SK-N-SH (cell line): ENCODE measurements at regions not wholly inside any gene's neighbourhood (a gene's known extent, or its start where the extent isn't known, plus 50 kb on each side); places are given as distances from the start of the nearest gene placed in this dataset.

Experiments used
- CTCF ChIA-PET: fragments of 300-600, 350-600 bp; formaldehyde crosslinking; extraction: SDS; loops from one replicate; lab custom pipeline; 2021; lab: Yijun Ruan, JAX
- POLR2A ChIA-PET: fragments of 350-600 bp; sonication (Branson Sonifier 250); formaldehyde crosslinking; extraction: SDS; loops from one replicate; lab custom pipeline; 2020; ENCODE audit warnings: antibody characterized with exemption, inconsistent platforms; lab: Yijun Ruan, JAX
- DNase-seq: peaks from one replicate; pipeline ENCODE4 v3.0.0; 2012
- H2AFZ ChIP-seq: fragments of 200-600 bp; sonication (generic); 2 replicates; pipeline ENCODE4 v1.8.1; 2016; ENCODE audit warnings: antibody characterized with exemption, mild to moderate bottlenecking, low read depth
- H3F3A ChIP-seq: fragments of 200-600 bp; sonication (generic); replicated peaks from 2 replicates; pipeline ENCODE3; 2016; ENCODE audit warnings: antibody characterized with exemption, mild to moderate bottlenecking; ENCODE audit not compliant: insufficient read depth
- H3K27ac ChIP-seq, 2 experiments: fragments of 200-500 bp in 1 of 2; fragments of 200-600 bp in 1 of 2; sonication (Bioruptor generic) in 1 of 2; sonication (generic), shearing (Covaris generic) in 1 of 2; 2 replicates each; pipeline versions ENCODE4 v1.5.1 to v1.6.1; 2014 to 2016; ENCODE audit warnings: low read depth in 2 of 2, inconsistent platforms in 1 of 2, low read length in 1 of 2, mild to moderate bottlenecking in 1 of 2, mixed read lengths in 1 of 2
- H3K27me3 ChIP-seq: fragments of 200-600 bp; sonication (generic), shearing (Covaris generic); 2 replicates; pipeline ENCODE4 v1.6.1; 2016; ENCODE audit warnings: mixed run types; ENCODE audit not compliant: insufficient read depth
- H3K36me3 ChIP-seq, 2 experiments: fragments of 200-500 bp in 1 of 2; fragments of 200-600 bp in 1 of 2; sonication (Bioruptor generic) in 1 of 2; sonication (generic) in 1 of 2; replicated peaks in 1 of 2; 2 replicates each; pipeline versions ENCODE3 to v1.5.1; 2014 to 2016; ENCODE audit warnings: low read length in 1 of 2, mild to moderate bottlenecking in 1 of 2; ENCODE audit not compliant: insufficient read depth in 2 of 2, control insufficient read depth in 1 of 2
- H3K4me1 ChIP-seq, 2 experiments: fragments of 200-500 bp in 1 of 2; fragments of 200-600 bp in 1 of 2; sonication (Bioruptor generic) in 1 of 2; sonication (generic), shearing (Covaris generic) in 1 of 2; 2 replicates each; pipeline versions ENCODE4 v1.5.1 to v1.6.1; 2014 to 2016; ENCODE audit warnings: low read depth in 1 of 2, low read length in 1 of 2, mixed run types in 1 of 2; ENCODE audit not compliant: insufficient read depth in 2 of 2, control insufficient read depth in 1 of 2
- H3K4me2 ChIP-seq: fragments of 200-600 bp; sonication (generic), shearing (Covaris generic); 2 replicates; pipeline ENCODE4 v1.6.1; 2017; ENCODE audit warnings: mixed run types
- H3K4me3 ChIP-seq, 2 experiments: fragments of 200-500 bp in 1 of 2; fragments of 200-600 bp in 1 of 2; sonication (Bioruptor generic) in 1 of 2; sonication (generic), shearing (Covaris generic) in 1 of 2; 2 replicates each; pipeline versions ENCODE4 v1.5.1 to v1.8.1; 2014 to 2016; ENCODE audit warnings: low read depth in 2 of 2, inconsistent platforms in 1 of 2, low read length in 1 of 2, mild to moderate bottlenecking in 1 of 2, mixed read lengths in 1 of 2, moderate library complexity in 1 of 2
- H3K79me2 ChIP-seq: fragments of 200-600 bp; sonication (generic); 2 replicates; pipeline ENCODE4 v1.8.1; 2017; ENCODE audit warnings: mild to moderate bottlenecking; ENCODE audit not compliant: insufficient read depth
- H3K9ac ChIP-seq: fragments of 200-600 bp; sonication (generic); 2 replicates; pipeline ENCODE4 v1.6.1; 2017; ENCODE audit warnings: mixed run types
- H3K9me2 ChIP-seq: fragments of 200-600 bp; sonication (generic); 2 replicates; pipeline ENCODE4 v1.6.1; 2017; ENCODE audit warnings: mixed run types
- H3K9me3 ChIP-seq: fragments of 200-600 bp; sonication (generic); 2 replicates; pipeline ENCODE4 v1.6.1; 2017; ENCODE audit warnings: mixed run types, mild to moderate bottlenecking, moderate library complexity
- H4K20me1 ChIP-seq: fragments of 200-600 bp; sonication (generic); 2 replicates; pipeline ENCODE4 v1.6.1; 2017; ENCODE audit warnings: mild to moderate bottlenecking, mixed run types; ENCODE audit not compliant: insufficient read depth
- CHD2 ChIP-seq: fragments of 150-350 bp; IDR thresholded peaks from 2 replicates; pipeline ENCODE4 v1.6.1; 2018; ENCODE audit warnings: low read length; ENCODE audit not compliant: partially characterized antibody
- EP300 ChIP-seq, 2 experiments: IDR thresholded peaks; 2 replicates each; pipeline versions ENCODE4 v1.4.0 to v1.6.1; 2012; ENCODE audit warnings: borderline replicate concordance in 1 of 2, low read depth in 1 of 2, low read length in 1 of 2
- EZH2phosphoT487 ChIP-seq: fragments of 200-600 bp; sonication (generic); IDR thresholded peaks from 2 replicates; pipeline ENCODE4 v1.6.1; 2017; ENCODE audit warnings: low read depth, mixed run types, mild to moderate bottlenecking, antibody characterized with exemption, moderate library complexity, borderline replicate concordance
- FOXJ3 ChIP-seq: sonication (generic); formaldehyde crosslinking; IDR thresholded peaks from 2 replicates; pipeline ENCODE4 v1.5.1; 2020; ENCODE audit warnings: mild to moderate bottlenecking, missing genetic modification reagents
- FOXM1 ChIP-seq: IDR thresholded peaks from 2 replicates; pipeline ENCODE4 v1.4.0; 2012; ENCODE audit warnings: low read depth, mild to moderate bottlenecking
- MAX ChIP-seq: IDR thresholded peaks from 2 replicates; pipeline ENCODE4 v1.4.0; 2012; ENCODE audit warnings: low read depth
- MEF2A ChIP-seq: IDR thresholded peaks from 2 replicates; pipeline ENCODE4 v1.4.0; 2012; ENCODE audit warnings: low read depth, borderline replicate concordance
- MXI1 ChIP-seq: IDR thresholded peaks from 2 replicates; pipeline ENCODE4 v1.6.1; 2012; ENCODE audit warnings: mild to moderate bottlenecking, low read depth, low read length, improper control_type of control experiment
- NRF1 ChIP-seq: IDR thresholded peaks from 2 replicates; pipeline ENCODE4 v1.6.1; 2012; ENCODE audit warnings: low read depth, mild to moderate bottlenecking, low read length
- PBX3 ChIP-seq: IDR thresholded peaks from 2 replicates; pipeline ENCODE4; 2012
- POLR2AphosphoS5 ChIP-seq: IDR thresholded peaks from 2 replicates; pipeline ENCODE4 v1.6.1; 2012; ENCODE audit warnings: low read depth, low read length
- RFX5 ChIP-seq: IDR thresholded peaks from 2 replicates; pipeline ENCODE4 v1.6.1; 2012; ENCODE audit warnings: mild to moderate bottlenecking, improper control_type of control experiment, low read length
- SIN3A ChIP-seq: IDR thresholded peaks from 2 replicates; pipeline ENCODE4 v1.6.1; 2012; ENCODE audit warnings: low read depth, mild to moderate bottlenecking, low read length, moderate library complexity, borderline replicate concordance
- SMC3 ChIP-seq: IDR thresholded peaks from 2 replicates; pipeline ENCODE4 v1.6.1; 2012; ENCODE audit warnings: low read depth, low read length, improper control_type of control experiment
- TAF1 ChIP-seq: IDR thresholded peaks from 2 replicates; pipeline ENCODE4 v1.6.1; 2012; ENCODE audit warnings: low read depth, mild to moderate bottlenecking, low read length, moderate library complexity, borderline replicate concordance
- TCF12 ChIP-seq: IDR thresholded peaks from 2 replicates; pipeline ENCODE4 v1.4.0; 2012
- YY1 ChIP-seq: IDR thresholded peaks from 2 replicates; pipeline ENCODE4 v1.4.0; 2012; ENCODE audit warnings: low read depth, mild to moderate bottlenecking
- WGBS: methylation state at CpG from one replicate; pipeline ENCODE4 v1.1.6; 2017; ENCODE audit warnings: low lambda C conversion rate; 5-methylcytosine and 5-hydroxymethylcytosine counted together
- TF ChIP-seq, protein P1 (sequence below): fragments of 150-350 bp; IDR thresholded peaks from 2 replicates; pipeline ENCODE4 v1.6.1; 2017; ENCODE audit warnings: antibody characterized with exemption, low read length, low read depth, borderline replicate concordance
- TF ChIP-seq, protein P2 (sequence below): fragments of 200-600 bp; sonication (generic); IDR thresholded peaks from 2 replicates; pipeline ENCODE4 v1.6.1; 2017; ENCODE audit warnings: antibody characterized with exemption, mild to moderate bottlenecking, moderate library complexity
- TF ChIP-seq, protein P3 (sequence below): fragments of 150-350 bp; IDR thresholded peaks from 2 replicates; pipeline ENCODE4 v1.6.1; 2016; ENCODE audit warnings: mild to moderate bottlenecking, low read depth, low read length

GRCh38 chr6:134610411-134610810 is 292.5 kb upstream of the SGK1 start:
- H3K4me1 ChIP-seq = no peaks in the 10 kb centered on the region
- H3K27ac ChIP-seq = no peak overlapping the region
- CTCF ChIA-PET = interaction anchor here (1.0 to 1.1 kb wide), 2 partner anchors 10 to 31 kb away, joined by 3 to 4 read pairs; no protein-coding TSS in a partner anchor
- TF ChIP-seq, protein P1, sequence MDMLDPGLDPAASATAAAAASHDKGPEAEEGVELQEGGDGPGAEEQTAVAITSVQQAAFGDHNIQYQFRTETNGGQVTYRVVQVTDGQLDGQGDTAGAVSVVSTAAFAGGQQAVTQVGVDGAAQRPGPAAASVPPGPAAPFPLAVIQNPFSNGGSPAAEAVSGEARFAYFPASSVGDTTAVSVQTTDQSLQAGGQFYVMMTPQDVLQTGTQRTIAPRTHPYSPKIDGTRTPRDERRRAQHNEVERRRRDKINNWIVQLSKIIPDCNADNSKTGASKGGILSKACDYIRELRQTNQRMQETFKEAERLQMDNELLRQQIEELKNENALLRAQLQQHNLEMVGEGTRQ = no peak
- TF ChIP-seq SMC3 = no peak
- TF ChIP-seq PBX3 = no peak
- no peak for TF ChIP-seq POLR2AphosphoS5
- TF ChIP-seq CHD2 = no peak
- TF ChIP-seq TAF1 = no peak
- TF ChIP-seq MXI1 = no peak
- TF ChIP-seq FOXM1 = no peak
- no peak for TF ChIP-seq MEF2A
- no peak for TF ChIP-seq TCF12
- no peak for TF ChIP-seq EP300 (IDR thresholded peaks at IDR 0.05; ENCODE audit: borderline replicate concordance in 1 of 2, low read depth in 1 of 2, low read length in 1 of 2)
- TF ChIP-seq YY1 = no peak
- TF ChIP-seq MAX = no peak
- TF ChIP-seq, protein P2, sequence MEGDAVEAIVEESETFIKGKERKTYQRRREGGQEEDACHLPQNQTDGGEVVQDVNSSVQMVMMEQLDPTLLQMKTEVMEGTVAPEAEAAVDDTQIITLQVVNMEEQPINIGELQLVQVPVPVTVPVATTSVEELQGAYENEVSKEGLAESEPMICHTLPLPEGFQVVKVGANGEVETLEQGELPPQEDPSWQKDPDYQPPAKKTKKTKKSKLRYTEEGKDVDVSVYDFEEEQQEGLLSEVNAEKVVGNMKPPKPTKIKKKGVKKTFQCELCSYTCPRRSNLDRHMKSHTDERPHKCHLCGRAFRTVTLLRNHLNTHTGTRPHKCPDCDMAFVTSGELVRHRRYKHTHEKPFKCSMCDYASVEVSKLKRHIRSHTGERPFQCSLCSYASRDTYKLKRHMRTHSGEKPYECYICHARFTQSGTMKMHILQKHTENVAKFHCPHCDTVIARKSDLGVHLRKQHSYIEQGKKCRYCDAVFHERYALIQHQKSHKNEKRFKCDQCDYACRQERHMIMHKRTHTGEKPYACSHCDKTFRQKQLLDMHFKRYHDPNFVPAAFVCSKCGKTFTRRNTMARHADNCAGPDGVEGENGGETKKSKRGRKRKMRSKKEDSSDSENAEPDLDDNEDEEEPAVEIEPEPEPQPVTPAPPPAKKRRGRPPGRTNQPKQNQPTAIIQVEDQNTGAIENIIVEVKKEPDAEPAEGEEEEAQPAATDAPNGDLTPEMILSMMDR = no peak
- no peak for TF ChIP-seq RFX5
- TF ChIP-seq, protein P3, sequence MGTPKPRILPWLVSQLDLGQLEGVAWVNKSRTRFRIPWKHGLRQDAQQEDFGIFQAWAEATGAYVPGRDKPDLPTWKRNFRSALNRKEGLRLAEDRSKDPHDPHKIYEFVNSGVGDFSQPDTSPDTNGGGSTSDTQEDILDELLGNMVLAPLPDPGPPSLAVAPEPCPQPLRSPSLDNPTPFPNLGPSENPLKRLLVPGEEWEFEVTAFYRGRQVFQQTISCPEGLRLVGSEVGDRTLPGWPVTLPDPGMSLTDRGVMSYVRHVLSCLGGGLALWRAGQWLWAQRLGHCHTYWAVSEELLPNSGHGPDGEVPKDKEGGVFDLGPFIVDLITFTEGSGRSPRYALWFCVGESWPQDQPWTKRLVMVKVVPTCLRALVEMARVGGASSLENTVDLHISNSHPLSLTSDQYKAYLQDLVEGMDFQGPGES = no peak
- no peak for TF ChIP-seq NRF1
- no peak for TF ChIP-seq SIN3A
- no peak for TF ChIP-seq FOXJ3 (CRISPR knock-in tag)
- no peak for TF ChIP-seq EZH2phosphoT487
- TF ChIP-seq, all 33 proteins: peak for 0
- Histone ChIP-seq H3K9ac (no peak overlapping the region), H4K20me1 (no peaks in the 10 kb centered on the region), H3K36me3 (no peaks in the 10 kb centered on the region), H3K4me3 (no peak overlapping the region), H3K9me2 (no peaks in the 10 kb centered on the region), H3K79me2 (no peaks in the 10 kb centered on the region), H3K27me3 (no peaks in the 10 kb centered on the region), H3K4me2 (no peak overlapping the region), H2AFZ (no peak overlapping the region), H3K9me3 (no peaks in the 10 kb centered on the region), H3F3A (no peaks in the 10 kb centered on the region)
- WGBS = 91% methylated on average over 2 of the region's 2 CpGs
- no peak for DNase-seq
- POLR2A ChIA-PET = no interaction called here
